ENCODE measurements at regions not wholly inside any gene's neighbourhood (a gene's known extent, or its start where the extent isn't known, plus 50 kb on each side); places are given as distances from the start of the nearest gene placed in this dataset.

- no peak for TF ChIP-seq EWSR1 (IDR thresholded peaks at IDR 0.05; ENCODE audit: borderline replicate concordance, low read depth, partially characterized antibody)
- no peak for TF ChIP-seq HSF4 (CRISPR knock-in tag; IDR thresholded peaks at IDR 0.05; ENCODE audit: borderline replicate concordance)
- TF ChIP-seq EZH2 (IDR thresholded peaks at IDR 0.05; ENCODE audit: borderline replicate concordance, low read depth, low read length) = no peak
- no peak for TF ChIP-seq ZNF217 (CRISPR knock-in tag; IDR thresholded peaks at IDR 0.05)
- TF ChIP-seq, protein P1, sequence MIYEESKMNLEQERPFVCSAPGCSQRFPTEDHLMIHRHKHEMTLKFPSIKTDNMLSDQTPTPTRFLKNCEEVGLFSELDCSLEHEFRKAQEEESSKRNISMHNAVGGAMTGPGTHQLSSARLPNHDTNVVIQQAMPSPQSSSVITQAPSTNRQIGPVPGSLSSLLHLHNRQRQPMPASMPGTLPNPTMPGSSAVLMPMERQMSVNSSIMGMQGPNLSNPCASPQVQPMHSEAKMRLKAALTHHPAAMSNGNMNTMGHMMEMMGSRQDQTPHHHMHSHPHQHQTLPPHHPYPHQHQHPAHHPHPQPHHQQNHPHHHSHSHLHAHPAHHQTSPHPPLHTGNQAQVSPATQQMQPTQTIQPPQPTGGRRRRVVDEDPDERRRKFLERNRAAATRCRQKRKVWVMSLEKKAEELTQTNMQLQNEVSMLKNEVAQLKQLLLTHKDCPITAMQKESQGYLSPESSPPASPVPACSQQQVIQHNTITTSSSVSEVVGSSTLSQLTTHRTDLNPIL (CRISPR knock-in tag; IDR thresholded peaks at IDR 0.05) = no peak
Measured at GRCh38 chr15:91556926-91557325, 296.6 kb upstream of the SLCO3A1 start.
